ENCODE measurements at regions not wholly inside any gene's neighbourhood (a gene's known extent, or its start where the extent isn't known, plus 50 kb on each side); places are given as distances from the start of the nearest gene placed in this dataset.

DNA sequence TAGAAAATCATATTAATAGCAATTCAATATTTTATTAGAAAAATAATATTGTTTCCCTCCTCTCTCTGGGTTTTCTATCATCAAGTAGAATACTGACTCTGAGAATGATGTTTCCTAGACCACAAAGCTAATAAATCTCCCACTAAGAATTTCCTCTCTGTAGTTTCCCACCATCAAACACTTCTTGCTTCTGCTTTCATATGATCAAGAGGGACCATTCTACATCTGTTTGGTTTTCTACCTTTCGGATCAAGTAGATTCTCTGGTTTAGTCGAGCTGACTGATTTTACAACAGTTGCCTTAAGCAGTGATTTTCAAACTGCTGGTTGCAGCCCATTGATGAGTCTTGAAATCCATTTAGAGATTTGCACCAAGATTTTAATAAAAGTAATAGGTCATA is 240.2 kb upstream of the PTBP2 start:
- H3K4me3 ChIP-seq = no peak overlapping the region
- intact Hi-C loops (cut with DNase I, micrococcal nuclease) = no loop called here
- no peak for TF ChIP-seq CTCF (IDR thresholded peaks at IDR 0.05)
- ATAC-seq (no peak), DNase-seq (no peak)
- no peaks in the 10 kb centered on the region for H3K4me1 ChIP-seq (ENCODE audit: low read depth)
- no peaks in the 10 kb centered on the region for H3K36me3 ChIP-seq (ENCODE audit: low read depth)
- no peaks in the 10 kb centered on the region for H3K9me3 ChIP-seq

- intact Hi-C loops (cut with DNase I, micrococcal nuclease) = no loop called here
- Histone ChIP-seq H3K4me1 (ENCODE audit: low read depth) (no peaks in the 10 kb centered on the region), H3K36me3 (ENCODE audit: low read depth) (no peaks in the 10 kb centered on the region), H3K9me3 (no peaks in the 10 kb centered on the region), H3K4me3 (no peak overlapping the region)
- DNase-seq (no peak), ATAC-seq (no peak)
- TF ChIP-seq CTCF (IDR thresholded peaks at IDR 0.05) = no peak
These were observed 239.0 kb upstream of the PTBP2 start for GRCh38 chr1:96482616-96483015.

- Histone ChIP-seq H3K4me1 (ENCODE audit: low read depth) (no peaks in the 10 kb centered on the region), H3K9me3 (no peaks in the 10 kb centered on the region), H3K36me3 (ENCODE audit: low read depth) (no peaks in the 10 kb centered on the region), H3K4me3 (no peak overlapping the region)
- TF ChIP-seq CTCF (IDR thresholded peaks at IDR 0.05) = no peak
- DNase-seq = no peak
- ATAC-seq = no peak
- intact Hi-C loops (cut with DNase I, micrococcal nuclease) = no loop called here
These were observed 234.2 kb upstream of the PTBP2 start for GRCh38 chr1:96487394-96487793.

DNA sequence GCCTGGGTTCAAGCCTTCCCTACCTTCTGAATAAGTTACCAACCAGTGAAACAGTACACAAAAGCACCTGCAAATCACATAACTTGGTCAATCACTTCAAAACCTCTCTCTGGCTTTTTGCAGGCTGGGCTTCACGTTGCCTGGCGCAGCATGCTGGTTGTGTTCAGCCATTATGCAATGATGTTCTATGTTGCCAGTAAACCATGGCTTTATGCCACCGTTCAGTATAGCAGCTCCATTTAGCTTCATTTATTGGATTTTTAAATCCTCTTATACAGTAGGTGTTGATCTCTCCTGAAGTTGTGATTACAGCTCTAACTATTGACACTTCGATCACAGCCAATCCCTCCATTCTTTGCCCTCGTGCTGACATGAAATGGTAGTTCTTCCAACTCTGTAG is 233.6 kb upstream of the PTBP2 start:
- DNase-seq (no peak), ATAC-seq (no peak)
- Histone ChIP-seq H3K4me3 (no peak overlapping the region), H3K4me1 (ENCODE audit: low read depth) (no peaks in the 10 kb centered on the region), H3K36me3 (ENCODE audit: low read depth) (no peaks in the 10 kb centered on the region), H3K9me3 (no peaks in the 10 kb centered on the region)
- intact Hi-C loops (cut with DNase I, micrococcal nuclease) = no loop called here
- no peak for TF ChIP-seq CTCF (IDR thresholded peaks at IDR 0.05)

DNA sequence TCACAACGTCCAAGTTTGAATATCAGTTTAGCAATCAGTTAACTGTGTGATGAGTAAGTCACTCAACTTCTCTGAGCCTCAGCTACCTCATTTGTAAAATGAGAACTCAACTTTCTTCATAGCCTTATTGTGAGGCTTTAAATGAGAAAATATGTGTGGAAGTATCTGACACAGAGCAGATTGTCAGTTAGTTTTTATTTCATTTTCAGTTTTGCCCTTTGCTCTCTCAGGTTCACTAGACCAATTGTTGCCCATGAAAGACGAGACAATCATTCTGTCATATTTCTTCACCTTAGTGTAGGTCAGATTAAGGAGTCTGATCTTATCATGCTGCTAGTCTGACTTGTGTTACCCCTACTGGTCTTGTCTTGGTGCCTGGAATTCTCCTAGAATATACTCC is 232.8 kb upstream of the PTBP2 start:
- intact Hi-C loops (cut with DNase I, micrococcal nuclease) = no loop called here
- DNase-seq (no peak), ATAC-seq (no peak)
- no peak overlapping the region for H3K4me3 ChIP-seq
- H3K36me3 ChIP-seq (ENCODE audit: low read depth) = no peaks in the 10 kb centered on the region
- no peaks in the 10 kb centered on the region for H3K9me3 ChIP-seq
- TF ChIP-seq CTCF (IDR thresholded peaks at IDR 0.05) = no peak
- H3K4me1 ChIP-seq (ENCODE audit: low read depth) = no peaks in the 10 kb centered on the region

DNA sequence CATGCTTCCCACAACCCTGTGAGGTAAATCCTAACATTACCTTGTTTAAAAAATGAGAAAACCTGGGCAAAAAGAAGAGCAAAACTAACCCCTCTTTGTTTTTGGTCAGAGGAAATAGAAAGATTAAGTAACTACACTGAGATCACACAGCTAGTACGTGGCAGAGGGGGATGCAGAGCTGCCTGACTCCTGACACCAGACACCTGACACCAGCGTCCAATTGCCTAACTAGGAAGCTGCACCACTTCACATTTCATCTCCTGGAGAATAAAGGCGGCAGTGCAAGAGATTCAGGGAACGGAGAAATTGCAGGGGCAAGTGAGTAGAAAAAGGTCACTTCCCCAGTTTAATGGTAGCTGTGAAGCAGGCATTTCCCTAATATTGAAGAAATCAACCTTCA is 229.3 kb upstream of the PTBP2 start:
- Histone ChIP-seq H3K4me3 (no peak overlapping the region), H3K36me3 (ENCODE audit: low read depth) (no peaks in the 10 kb centered on the region), H3K4me1 (ENCODE audit: low read depth) (no peaks in the 10 kb centered on the region), H3K9me3 (no peaks in the 10 kb centered on the region)
- intact Hi-C loops (cut with DNase I, micrococcal nuclease) = no loop called here
- ATAC-seq (no peak), DNase-seq (no peak)
- no peak for TF ChIP-seq CTCF (IDR thresholded peaks at IDR 0.05)

All from mucosa of descending colon (tissue), 3 donors.